ENCODE measurements at regions not wholly inside any gene's neighbourhood (a gene's known extent, or its start where the extent isn't known, plus 50 kb on each side); places are given as distances from the start of the nearest gene placed in this dataset.

- TF ChIP-seq CTCF (IDR thresholded peaks at IDR 0.05; ENCODE audit: low read depth, low read length) (no peak), EZH2phosphoT487 (IDR thresholded peaks at IDR 0.05; ENCODE audit: low read depth) (no peak)
Observed at GRCh38 chr9:2320114-2320513, 301.5 kb upstream of the VLDLR start.

Data from OCI-LY3 (cell line).